CD4-positive, alpha-beta T cell treated with Interleukin-4 for 1 hour (primary cell): ENCODE measurements at regions not wholly inside any gene's neighbourhood (a gene's known extent, or its start where the extent isn't known, plus 50 kb on each side); places are given as distances from the start of the nearest gene placed in this dataset.
"Not testable (repeated sequence)": the region's sequence is repeated elsewhere in the genome, so short reads cannot be mapped to it uniquely, and the experiment has no call there.

Experiments used
- DNase-seq, 2 donors: peaks; one replicate each; pipeline ENCODE4 v3.0.0-alpha.2; 2020 to 2022

- no peak for DNase-seq
These were observed 1157.3 kb downstream of the PCDH7 start for GRCh38 chr4:31877429-31877828.

- not testable (repeated sequence) for DNase-seq
These were observed 1160.7 kb downstream of the PCDH7 start for GRCh38 chr4:31880837-31881236.

DNA sequence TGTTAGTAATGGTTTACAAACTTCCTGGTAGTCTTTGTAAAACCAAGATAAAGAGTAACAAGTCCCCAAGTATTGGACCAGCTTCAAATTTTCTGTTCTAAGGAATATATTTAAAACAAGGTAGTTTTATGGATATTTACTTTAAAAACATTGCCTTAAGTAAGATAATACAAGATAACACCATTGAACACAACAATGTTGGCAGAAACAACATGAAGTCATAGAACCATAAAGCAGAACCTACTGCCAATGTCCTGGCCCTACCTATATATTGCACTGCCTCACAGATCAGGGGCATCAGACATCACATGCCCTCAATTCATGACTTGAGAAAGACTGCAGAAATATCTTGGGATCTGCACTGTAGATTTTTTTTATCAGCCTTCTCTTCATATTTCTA lies 1176.2 kb downstream of the PCDH7 start:
- DNase-seq: no peak

DNA sequence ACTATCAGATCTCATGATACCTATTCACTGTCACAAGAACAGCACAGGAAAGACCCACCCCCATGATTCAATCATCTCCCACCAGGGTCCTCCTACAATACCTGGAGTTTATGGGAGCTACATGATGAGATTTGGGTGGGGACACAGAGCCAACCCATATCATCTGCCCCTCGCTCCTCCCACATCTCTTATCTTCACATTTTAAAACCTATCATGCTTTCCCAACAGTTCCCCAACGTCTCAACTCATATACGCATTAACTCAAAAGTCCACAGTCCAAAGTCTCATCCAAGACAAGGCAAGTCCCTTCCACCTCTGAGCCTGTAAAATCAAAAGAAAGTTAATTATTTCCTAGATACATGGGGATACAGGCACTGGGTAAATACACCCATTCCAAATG lies 1185.2 kb downstream of the PCDH7 start:
- no peak for DNase-seq

DNA sequence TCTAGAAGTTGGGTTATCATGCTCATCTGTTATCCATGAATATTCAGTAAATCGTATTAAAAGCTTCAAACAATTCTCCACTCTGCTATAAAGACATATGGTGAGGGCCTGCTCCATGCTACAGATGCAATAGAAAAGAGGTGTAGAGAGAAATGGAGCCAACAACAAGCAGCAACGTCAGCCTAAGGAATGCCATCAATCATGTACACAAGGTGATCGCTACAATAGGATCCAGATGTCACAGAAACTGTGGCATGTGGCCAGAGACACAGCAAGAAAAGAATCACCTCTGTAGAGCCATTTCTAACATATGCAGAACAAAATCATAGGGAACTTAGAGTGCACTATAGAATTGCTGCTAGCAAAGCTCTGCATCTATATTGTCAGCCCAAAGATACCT lies 1188.1 kb downstream of the PCDH7 start:
- DNase-seq: no peak

GRCh38 chr4:31917334-31917733 lies 1197.2 kb downstream of the PCDH7 start:
- no peak for DNase-seq

- no peak for DNase-seq
These were observed 1198.7 kb downstream of the PCDH7 start for GRCh38 chr4:31918891-31919290.

- DNase-seq: no peak
These were observed 1203.5 kb downstream of the PCDH7 start for GRCh38 chr4:31923634-31924033.

- DNase-seq: no peak
These were observed 1209.6 kb downstream of the PCDH7 start for GRCh38 chr4:31929676-31930345.

DNA sequence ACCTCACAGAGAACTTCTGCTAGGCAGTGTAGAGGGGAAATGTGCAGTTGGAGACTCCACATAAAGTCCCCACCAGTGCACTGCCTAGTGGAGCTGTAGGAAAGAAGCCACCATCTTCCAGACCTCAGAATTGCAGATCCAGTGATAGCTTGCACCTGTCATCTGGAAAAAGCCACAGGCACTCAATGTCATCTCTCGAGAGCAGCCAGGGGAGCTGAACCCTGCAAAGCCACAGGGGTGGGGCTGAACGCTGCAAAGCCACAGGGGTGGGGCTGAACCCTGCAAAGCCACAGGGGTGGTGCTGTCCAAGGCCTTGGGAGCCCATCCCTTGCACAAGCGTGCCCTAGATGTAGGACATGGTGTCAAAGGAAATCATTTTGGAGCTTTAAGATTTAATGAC lies 1226.3 kb downstream of the PCDH7 start:
- no peak for DNase-seq

- DNase-seq: no peak
These were observed 1226.9 kb downstream of the PCDH7 start for GRCh38 chr4:31947101-31947500.

- DNase-seq: no peak
These were observed 1228.9 kb downstream of the PCDH7 start for GRCh38 chr4:31949045-31949444.

DNA sequence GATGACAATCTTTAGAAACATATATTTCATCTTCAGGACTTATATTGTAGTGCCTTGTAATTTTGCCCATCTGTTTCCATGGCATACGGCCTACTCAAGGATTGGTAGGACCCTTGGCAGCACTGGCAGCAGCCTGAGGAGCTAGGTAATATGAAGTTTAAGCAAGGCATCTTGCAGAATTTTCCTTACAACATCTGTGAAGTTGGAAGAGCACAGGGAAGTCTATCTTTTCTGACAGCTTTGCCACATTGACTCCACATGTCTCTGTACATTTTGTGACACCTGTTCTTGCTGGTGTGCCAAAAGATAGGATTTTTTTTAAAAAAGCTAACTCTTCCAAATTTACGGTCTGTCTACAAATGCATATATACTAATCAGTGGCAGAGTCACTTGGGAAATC lies 1235.2 kb downstream of the PCDH7 start:
- no peak for DNase-seq

GRCh38 chr4:31959972-31960371 lies 1239.8 kb downstream of the PCDH7 start:
- DNase-seq: no peak

GRCh38 chr4:31964685-31965084 lies 1244.5 kb downstream of the PCDH7 start:
- no peak for DNase-seq

DNA sequence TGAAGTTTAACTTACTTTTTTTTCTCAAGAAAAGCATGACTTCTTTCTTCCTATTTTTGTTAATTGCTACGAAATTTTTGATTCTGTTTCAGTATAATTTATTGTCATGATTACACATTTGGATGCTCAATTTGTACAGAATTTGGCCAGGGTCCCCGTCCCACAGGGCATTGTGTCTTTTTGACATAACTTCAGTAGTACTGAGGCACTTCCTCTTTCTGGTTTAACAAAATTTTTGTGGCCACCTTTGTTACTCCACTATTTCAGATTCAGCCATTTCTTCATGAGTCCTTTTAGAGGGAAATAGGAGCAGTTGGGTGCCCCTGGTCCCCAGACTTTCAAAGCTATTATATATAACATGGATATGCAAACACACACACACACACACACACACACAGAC lies 1248.7 kb downstream of the PCDH7 start:
- DNase-seq: no peak

- DNase-seq: no peak
These were observed 1254.4 kb downstream of the PCDH7 start for GRCh38 chr4:31974490-31975002.

DNA sequence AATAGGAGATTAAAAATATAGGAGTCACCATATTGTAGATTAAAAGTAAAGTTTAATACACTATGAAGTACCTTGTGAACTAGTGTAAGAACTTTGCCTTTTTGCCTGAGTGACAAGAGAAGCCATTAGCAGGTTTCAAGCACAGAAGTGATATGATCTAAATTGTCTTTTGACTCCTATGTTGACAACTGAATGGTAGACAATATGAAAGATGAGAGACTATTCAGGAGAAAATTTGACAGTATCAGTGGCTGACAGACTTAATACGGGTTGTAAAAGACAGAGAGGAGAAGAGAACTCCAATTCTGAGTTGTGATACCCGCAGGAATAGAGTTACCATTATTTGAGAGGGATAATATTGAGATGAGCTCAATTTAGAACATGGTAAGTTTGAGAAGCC lies 1259.8 kb downstream of the PCDH7 start:
- no peak for DNase-seq

DNA sequence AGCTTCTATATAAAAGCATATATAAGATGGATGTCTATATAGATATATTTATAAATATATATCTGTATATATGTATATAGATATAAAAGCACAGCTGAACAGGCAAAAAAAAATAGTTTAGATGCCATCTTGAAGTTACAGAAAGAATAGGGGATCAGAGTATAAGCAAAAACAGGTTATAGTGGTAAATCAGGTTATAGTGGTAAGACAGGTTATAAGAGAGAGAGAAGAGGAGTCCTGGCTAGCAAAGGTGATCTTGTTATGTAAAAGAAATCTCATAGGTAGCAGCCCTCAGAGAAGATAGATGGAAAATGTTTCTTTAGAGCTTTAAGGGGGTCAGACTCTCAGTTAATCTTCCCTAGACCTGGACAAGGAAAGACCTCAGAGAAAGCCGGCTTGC lies 1263.1 kb downstream of the PCDH7 start:
- DNase-seq: no peak

- DNase-seq: no peak
These were observed 1263.5 kb downstream of the PCDH7 start for GRCh38 chr4:31983677-31984076.

- no peak for DNase-seq
These were observed 1264.7 kb downstream of the PCDH7 start for GRCh38 chr4:31984872-31985271.

GRCh38 chr4:31995943-31996901 lies 1276.1 kb downstream of the PCDH7 start:
- no peak for DNase-seq

DNA sequence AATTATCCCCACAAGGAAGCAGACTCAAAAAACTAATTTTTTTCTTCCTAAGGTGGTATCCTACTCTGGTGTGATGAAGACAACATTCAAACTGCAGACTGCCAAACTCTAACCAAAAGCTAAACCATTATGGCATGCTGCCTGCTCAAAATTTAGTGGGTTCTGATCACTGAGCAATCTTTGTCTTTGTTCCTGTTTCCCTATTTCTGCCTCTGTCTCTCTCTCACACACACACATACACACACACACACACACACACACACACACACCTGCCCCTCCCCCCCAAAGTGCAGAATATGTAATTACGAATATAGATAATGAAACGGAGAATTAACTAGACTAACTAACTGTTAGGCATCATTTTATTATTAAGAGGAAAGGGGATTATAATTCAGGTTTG lies 1278.6 kb downstream of the PCDH7 start:
- no peak for DNase-seq

DNA sequence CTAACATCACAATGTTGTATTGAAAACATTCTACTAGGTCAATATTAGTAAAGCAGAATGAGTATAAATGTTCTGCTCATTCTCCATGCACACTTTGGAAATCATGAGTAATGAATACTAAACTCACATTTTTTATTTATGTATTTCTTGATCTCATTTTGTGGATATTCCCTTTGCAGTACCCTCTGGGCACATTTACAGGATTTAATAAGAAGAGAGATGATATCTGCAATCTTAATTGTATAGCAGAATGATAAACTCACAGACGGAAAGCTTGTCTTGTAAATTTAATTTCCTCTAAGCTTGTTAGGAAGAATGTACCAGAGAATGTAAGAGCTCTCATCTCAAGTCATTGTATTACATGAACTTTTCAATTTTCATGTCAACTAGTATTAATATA lies 1279.7 kb downstream of the PCDH7 start:
- no peak for DNase-seq
